Ammon's horn (tissue), 1 donor: ENCODE measurements at regions not wholly inside any gene's neighbourhood (a gene's known extent, or its start where the extent isn't known, plus 50 kb on each side); places are given as distances from the start of the nearest gene placed in this dataset.
"Not testable (repeated sequence)": the region's sequence is repeated elsewhere in the genome, so short reads cannot be mapped to it uniquely, and the experiment has no call there.

Source experiments
- DNase-seq: peaks from one replicate; pipeline ENCODE4 v3.0.0-alpha.2; 2016; ENCODE audit warnings: low spot score

GRCh38 chr2:8310557-8311455, 371.1 kb upstream of the ID2 start:
- no peak for DNase-seq

- DNase-seq, result no peak
These were observed 369.6 kb upstream of the ID2 start for GRCh38 chr2:8312221-8312620.

GRCh38 chr2:8312861-8313830, 368.7 kb upstream of the ID2 start:
- DNase-seq, result no peak

- DNase-seq, result no peak
These were observed 367.8 kb upstream of the ID2 start for GRCh38 chr2:8314063-8314462.

GRCh38 chr2:8315531-8316165, 366.2 kb upstream of the ID2 start:
- no peak for DNase-seq

GRCh38 chr2:8316356-8316755, 365.5 kb upstream of the ID2 start:
- no peak for DNase-seq

GRCh38 chr2:8317418-8317817, 364.4 kb upstream of the ID2 start:
- no peak for DNase-seq

- no peak for DNase-seq
These were observed 362.6 kb upstream of the ID2 start for GRCh38 chr2:8319219-8319618.

GRCh38 chr2:8320311-8321066, 361.4 kb upstream of the ID2 start:
- no peak for DNase-seq

GRCh38 chr2:8322634-8323033, 359.2 kb upstream of the ID2 start:
- DNase-seq, result no peak

GRCh38 chr2:8324164-8324856, 357.5 kb upstream of the ID2 start:
- DNase-seq, result no peak

GRCh38 chr2:8324901-8325300, 357.0 kb upstream of the ID2 start:
- DNase-seq, result no peak

GRCh38 chr2:8327371-8328100, 354.3 kb upstream of the ID2 start:
- no peak for DNase-seq

GRCh38 chr2:8328217-8328616, 353.6 kb upstream of the ID2 start:
- DNase-seq, result no peak

- DNase-seq, result peak; percentile 30
These were observed 351.9 kb upstream of the ID2 start for GRCh38 chr2:8329660-8330622.

GRCh38 chr2:8331068-8331467, 350.8 kb upstream of the ID2 start:
- DNase-seq, result no peak

GRCh38 chr2:8332646-8333045, 349.2 kb upstream of the ID2 start:
- no peak for DNase-seq

GRCh38 chr2:8333177-8333831, 348.6 kb upstream of the ID2 start:
- no peak for DNase-seq

- DNase-seq, result not testable (repeated sequence)
These were observed 348.0 kb upstream of the ID2 start for GRCh38 chr2:8333832-8334187.
